ENCODE measurements at regions not wholly inside any gene's neighbourhood (a gene's known extent, or its start where the extent isn't known, plus 50 kb on each side); places are given as distances from the start of the nearest gene placed in this dataset.

GRCh38 chr2:2840681-2841300 lies 509.7 kb upstream of the MYT1L start:
- TF ChIP-seq ZNF274 (IDR thresholded peaks at IDR 0.05; ENCODE audit: low read depth, low read length): no peak

DNA sequence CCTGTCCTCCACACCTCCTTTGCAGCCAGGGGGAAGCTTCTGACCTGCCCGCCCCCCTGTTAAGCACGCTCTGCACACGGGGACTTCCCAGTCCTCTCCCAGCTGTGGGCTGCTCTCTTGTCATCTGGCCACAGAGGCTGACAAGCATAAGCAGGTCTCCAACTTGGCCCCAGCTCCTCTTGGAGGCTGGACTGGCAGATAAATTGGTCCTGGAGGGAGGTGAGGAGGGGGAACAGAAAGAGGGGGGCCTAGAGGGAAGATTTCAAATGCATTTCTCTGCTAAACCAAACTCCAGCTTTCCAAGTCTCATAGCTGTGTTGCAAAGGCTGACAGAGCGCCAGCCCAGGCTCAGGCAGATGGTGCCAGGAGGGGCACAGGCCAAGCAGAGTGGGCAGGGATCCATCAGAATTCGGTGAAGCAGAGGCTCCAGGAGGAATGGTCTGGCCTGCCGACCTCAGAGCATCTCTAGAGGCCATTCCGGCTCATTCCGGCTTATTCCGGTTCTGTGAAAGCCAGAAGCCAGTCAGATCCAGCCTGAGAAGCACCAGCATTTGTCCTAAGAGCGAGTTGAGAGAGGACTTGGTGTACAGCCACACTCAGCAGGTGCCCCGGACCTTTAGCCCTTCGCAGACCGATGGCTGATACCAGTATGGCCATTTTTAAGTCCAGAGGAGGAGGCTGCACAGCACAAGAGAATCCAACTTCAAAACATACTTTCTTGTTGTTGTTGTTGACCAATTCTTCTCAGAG lies 508.9 kb upstream of the MYT1L start:
- no peak for TF ChIP-seq ZNF274 (IDR thresholded peaks at IDR 0.05; ENCODE audit: low read depth, low read length)
- no peak overlapping the region for H3K4me3 ChIP-seq (ENCODE audit: low read length)

More at GRCh38 chr2:2840681-2841300, 509.7 kb upstream of the MYT1L start:
- H3K4me3 ChIP-seq (ENCODE audit: low read length): no peak overlapping the region

DNA sequence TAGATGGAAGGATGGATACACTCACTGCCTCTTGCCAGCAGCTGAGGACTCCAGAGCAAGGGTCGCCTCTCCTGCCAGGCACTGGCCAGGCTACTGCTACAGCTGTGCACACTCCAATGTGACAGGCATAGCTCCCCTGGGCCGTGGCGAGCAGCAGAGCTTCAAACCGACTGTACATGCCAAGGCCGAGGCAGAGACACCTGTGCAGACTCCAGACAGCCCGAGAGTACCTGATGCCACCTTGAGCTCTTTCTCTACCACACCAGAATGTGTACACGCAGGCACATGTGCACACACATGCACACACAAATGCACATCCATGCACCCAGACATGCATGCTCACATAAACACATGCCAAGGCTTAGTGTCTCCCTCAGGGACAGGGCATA lies 508.3 kb upstream of the MYT1L start:
- H3K4me3 ChIP-seq (ENCODE audit: low read length): no peak overlapping the region
- TF ChIP-seq ZNF274 (IDR thresholded peaks at IDR 0.05; ENCODE audit: low read depth, low read length): no peak

- H3K4me3 ChIP-seq (ENCODE audit: low read length): no peak overlapping the region
- no peak for TF ChIP-seq ZNF274 (IDR thresholded peaks at IDR 0.05; ENCODE audit: low read depth, low read length)
These were observed 507.4 kb upstream of the MYT1L start for GRCh38 chr2:2838548-2838845.

DNA sequence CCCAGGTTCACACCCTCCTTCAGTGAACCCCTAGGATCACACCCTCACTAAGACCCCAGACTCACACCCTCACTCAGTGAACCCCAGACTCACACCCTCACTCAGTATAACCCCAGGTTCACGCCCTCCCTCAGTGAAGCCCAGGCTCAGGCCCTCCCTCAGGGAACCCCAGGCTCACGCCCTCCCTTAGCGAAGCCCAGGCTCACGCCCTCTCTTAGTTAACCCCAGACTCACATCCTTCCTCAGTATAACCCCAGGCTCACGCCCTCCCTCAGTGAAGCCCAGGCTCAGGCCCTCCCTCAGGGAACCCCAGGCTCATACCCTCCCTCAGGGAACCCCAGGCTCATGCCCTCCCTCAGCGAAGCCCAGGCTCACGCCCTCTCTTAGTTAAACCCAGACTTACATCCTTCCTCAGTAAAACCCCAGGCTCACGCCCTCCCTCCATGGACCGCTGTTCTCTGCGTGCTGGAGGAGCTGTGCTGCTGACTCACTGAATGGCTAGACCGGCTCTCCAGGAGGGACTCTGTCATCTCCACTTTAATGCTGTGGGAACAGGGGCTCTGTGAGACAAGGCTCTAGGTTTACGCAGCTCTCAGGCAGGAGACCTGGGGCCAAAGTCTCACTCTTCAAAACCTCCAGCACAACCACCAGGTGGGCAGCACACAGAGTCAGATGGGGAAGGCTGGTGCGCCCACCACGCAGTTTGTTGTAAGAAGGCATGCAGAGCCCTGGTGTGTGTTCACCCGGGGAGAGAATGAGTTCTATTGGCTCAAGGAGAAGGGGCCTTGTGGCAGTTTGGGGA lies 506.9 kb upstream of the MYT1L start:
- no peak overlapping the region for H3K4me3 ChIP-seq (ENCODE audit: low read length)
- no peak for TF ChIP-seq ZNF274 (IDR thresholded peaks at IDR 0.05; ENCODE audit: low read depth, low read length)

GRCh38 chr2:2836343-2837070 lies 505.4 kb upstream of the MYT1L start:
- TF ChIP-seq ZNF274 (IDR thresholded peaks at IDR 0.05; ENCODE audit: low read depth, low read length): no peak
- H3K4me3 ChIP-seq (ENCODE audit: low read length): no peak overlapping the region

- no peak for TF ChIP-seq ZNF274 (IDR thresholded peaks at IDR 0.05; ENCODE audit: low read depth, low read length)
- H3K4me3 ChIP-seq (ENCODE audit: low read length): no peak overlapping the region
These were observed 503.6 kb upstream of the MYT1L start for GRCh38 chr2:2834516-2835254.

GRCh38 chr2:2834105-2834504 lies 503.0 kb upstream of the MYT1L start:
- no peak overlapping the region for H3K4me3 ChIP-seq (ENCODE audit: low read length)

GRCh38 chr2:2832657-2833056 lies 501.6 kb upstream of the MYT1L start:
- TF ChIP-seq ZNF274 (IDR thresholded peaks at IDR 0.05; ENCODE audit: low read depth, low read length): no peak
- no peak overlapping the region for H3K4me3 ChIP-seq (ENCODE audit: low read length)

More at GRCh38 chr2:2834105-2834504, 503.0 kb upstream of the MYT1L start:
- TF ChIP-seq ZNF274 (IDR thresholded peaks at IDR 0.05; ENCODE audit: low read depth, low read length): no peak

DNA sequence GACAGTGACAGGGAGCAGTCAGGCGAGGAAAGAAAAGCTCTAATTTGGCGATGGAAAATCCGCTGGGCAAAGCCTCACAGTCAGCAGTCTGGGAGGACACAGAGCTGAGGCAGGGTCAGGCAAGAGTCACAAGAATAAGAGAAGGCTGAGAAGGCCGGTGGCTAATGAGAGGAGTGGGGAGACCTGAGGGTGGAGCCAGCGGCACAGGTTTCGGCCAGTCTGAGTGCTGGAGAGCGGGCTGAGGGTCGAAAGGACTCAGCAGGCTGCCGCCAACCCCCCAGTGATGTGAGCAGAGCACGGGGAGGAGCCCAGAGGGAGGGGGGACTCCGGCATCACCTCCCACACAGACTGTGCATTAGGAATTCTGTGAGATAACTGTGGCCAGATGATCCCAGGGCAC lies 500.6 kb upstream of the MYT1L start:
- TF ChIP-seq ZNF274 (IDR thresholded peaks at IDR 0.05; ENCODE audit: low read depth, low read length): no peak
- H3K4me3 ChIP-seq (ENCODE audit: low read length): no peak overlapping the region

DNA sequence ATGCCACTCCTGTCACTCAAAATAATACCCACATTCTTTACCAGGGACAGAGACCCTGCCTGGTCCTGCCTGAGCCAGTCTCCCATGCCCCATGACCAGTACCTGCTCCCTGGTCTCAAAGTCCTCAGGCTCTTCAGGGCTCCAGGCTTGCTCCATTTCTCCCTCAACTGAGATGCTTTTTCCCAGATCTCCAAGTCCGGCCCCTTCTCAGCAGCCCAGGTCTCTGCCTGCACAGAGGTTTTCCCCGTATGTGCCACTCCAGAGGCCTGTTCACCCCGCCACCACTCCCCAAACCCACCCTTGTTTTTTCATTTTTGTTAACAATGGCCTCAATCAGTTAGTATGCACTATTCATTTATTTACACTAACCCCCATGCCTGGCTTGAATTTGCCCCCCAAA lies 499.5 kb upstream of the MYT1L start:
- TF ChIP-seq ZNF274 (IDR thresholded peaks at IDR 0.05; ENCODE audit: low read depth, low read length): no peak
- no peak overlapping the region for H3K4me3 ChIP-seq (ENCODE audit: low read length)

- no peak for TF ChIP-seq ZNF274 (IDR thresholded peaks at IDR 0.05; ENCODE audit: low read depth, low read length)
- no peak overlapping the region for H3K4me3 ChIP-seq (ENCODE audit: low read length)
These were observed 497.8 kb upstream of the MYT1L start for GRCh38 chr2:2828774-2829368.

- TF ChIP-seq ZNF274 (IDR thresholded peaks at IDR 0.05; ENCODE audit: low read depth, low read length): no peak
- H3K4me3 ChIP-seq (ENCODE audit: low read length): no peak overlapping the region
These were observed 496.7 kb upstream of the MYT1L start for GRCh38 chr2:2827761-2828221.
